ENCODE measurements at regions not wholly inside any gene's neighbourhood (a gene's known extent, or its start where the extent isn't known, plus 50 kb on each side); places are given as distances from the start of the nearest gene placed in this dataset.
"Not testable (repeated sequence)": the region's sequence is repeated elsewhere in the genome, so short reads cannot be mapped to it uniquely, and the experiment has no call there.

- DNase-seq: no peak
These were observed 98.9 kb downstream of the ATXN3L start for GRCh38 chrX:13220916-13221315.

DNA sequence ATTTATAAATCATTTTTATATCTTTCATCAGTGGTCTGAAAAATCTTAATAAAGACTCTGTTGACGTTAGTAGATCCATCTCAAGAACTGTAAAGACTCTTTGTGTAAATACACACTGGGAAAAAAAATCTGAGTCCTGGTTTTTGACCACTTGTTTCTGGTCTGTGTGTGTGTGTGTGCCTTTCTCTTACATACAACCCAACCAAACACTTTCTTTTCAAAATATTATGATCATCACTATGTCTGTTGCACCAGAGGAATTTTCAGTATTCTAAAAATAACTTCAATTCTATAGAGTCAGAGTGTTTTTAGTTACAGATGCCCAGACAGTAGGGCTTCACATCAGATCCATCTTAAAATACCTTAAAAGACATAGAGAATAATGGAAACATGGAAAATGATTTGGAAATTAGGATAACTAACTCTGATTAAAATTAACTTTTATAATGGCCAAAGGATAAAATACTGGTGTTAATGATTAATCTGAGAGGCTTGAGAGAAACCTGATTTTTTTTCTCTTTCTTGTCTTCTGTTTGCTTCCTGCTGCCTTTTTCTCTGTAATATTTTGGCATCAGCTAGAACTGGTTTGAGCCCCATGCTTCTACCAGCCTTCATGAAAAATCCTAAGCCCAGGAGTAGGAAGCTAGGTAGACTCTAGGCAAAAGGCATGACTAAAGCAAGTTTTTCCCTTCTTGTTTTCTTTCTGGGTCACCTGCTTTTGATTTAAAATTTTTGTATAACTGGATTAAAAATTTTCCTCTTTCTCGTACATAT lies 99.7 kb downstream of the ATXN3L start:
- DNase-seq: no peak

DNA sequence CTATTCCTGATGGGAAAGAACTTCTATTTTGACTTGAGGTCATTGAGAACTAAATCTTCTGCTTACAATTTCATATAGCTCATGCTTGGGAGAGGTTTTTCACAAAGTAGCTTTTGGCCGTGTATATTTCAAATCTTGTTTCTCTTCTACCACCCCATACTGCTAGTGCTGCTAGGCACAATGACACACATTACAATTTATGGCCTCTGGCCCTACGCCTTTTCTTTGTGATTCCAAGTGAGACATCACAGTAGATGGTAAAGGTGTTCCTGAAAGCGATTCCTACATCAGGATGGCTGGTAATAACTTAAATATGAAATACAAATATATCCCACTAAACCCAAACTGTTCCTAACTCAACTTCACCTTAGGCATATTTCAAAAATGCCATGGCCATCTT lies 101.1 kb downstream of the ATXN3L start:
- DNase-seq: no peak

- DNase-seq: no peak
These were observed 103.7 kb downstream of the ATXN3L start for GRCh38 chrX:13216139-13216538.

GRCh38 chrX:13215729-13216128 lies 104.1 kb downstream of the ATXN3L start:
- no peak for DNase-seq

DNA sequence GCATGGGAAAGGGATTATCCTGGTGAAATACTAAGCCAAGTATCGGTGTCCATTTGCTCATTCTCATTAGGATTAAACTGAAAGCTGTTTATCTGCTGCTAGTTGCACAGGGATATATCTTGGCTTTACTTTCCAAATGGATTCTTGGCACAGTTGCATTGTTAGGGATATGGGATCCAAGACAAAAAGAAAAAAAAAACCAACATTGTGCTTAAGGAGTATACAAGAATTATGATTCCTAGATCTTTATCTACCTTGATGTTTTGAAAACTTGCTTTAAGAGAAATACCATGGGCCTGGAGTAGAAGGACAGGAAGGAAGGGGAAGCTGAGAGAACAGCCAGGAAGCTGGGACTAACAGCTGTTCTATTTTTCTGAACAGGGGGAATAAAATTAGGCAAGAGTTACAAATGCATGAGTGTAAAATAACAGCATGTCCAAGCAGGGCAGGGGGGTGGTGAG lies 107.6 kb downstream of the ATXN3L start:
- DNase-seq: no peak

DNA sequence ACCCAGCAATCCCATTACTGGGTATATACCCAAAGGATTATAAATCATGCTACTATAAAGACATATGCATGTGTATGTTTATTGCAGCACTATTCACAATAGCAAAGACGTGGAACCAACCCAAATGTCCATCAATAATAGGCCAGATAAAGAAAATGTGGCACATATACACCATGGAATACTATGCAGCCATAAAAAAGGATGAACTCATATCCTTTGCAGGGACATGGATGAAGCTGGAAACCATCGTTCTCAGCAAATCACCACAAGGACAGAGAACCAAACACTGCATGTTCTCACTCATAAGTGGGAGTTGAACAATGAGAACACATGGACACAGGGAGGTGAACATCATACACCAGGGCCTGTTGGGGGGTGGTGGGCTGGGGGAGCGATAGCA lies 109.7 kb downstream of the ATXN3L start:
- not testable (repeated sequence) for DNase-seq

DNA sequence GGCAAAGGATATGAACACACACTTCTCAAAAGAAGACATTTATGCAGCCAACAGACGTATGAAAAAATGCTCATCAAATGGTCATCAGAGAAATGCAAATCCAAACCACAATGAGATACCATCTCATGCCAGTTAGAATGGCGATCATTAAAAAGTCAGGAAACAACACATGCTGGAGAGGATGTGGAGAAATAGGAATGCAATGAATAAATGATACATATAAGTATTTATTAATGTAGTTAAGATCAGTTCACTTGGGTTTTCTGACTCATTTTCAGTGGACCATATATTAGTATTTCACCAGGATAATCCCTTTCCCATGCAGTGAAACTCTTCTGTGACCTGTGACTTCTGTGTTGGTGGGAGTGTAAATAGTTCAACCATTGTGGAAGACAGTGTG lies 110.1 kb downstream of the ATXN3L start:
- DNase-seq: not testable (repeated sequence)

- DNase-seq: no peak
These were observed 111.4 kb downstream of the ATXN3L start for GRCh38 chrX:13208281-13208935.

GRCh38 chrX:13203271-13203670 lies 116.6 kb downstream of the ATXN3L start:
- no peak for DNase-seq

GRCh38 chrX:13201605-13202219 lies 118.1 kb downstream of the ATXN3L start:
- DNase-seq: no peak

- no peak for DNase-seq
These were observed 119.5 kb downstream of the ATXN3L start for GRCh38 chrX:13200398-13200797.

DNA sequence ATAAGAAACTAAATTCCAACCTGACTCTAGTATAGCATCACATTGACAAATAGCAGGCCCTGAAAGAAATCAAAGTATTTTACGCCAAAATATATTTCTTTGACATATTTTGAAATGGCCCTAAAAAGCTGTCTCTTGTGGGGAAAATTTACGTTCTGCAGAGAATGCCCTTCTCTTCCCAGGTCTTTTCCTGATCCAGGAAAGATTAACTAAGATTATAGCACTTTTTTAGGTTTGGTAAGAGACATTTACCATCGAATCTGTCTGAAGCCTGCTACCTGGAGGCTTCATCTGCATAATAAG lies 121.1 kb downstream of the ATXN3L start:
- DNase-seq: no peak

- DNase-seq: no peak
These were observed 121.6 kb downstream of the ATXN3L start for GRCh38 chrX:13198056-13198761.

GRCh38 chrX:13196782-13197181 lies 123.1 kb downstream of the ATXN3L start:
- no peak for DNase-seq

DNA sequence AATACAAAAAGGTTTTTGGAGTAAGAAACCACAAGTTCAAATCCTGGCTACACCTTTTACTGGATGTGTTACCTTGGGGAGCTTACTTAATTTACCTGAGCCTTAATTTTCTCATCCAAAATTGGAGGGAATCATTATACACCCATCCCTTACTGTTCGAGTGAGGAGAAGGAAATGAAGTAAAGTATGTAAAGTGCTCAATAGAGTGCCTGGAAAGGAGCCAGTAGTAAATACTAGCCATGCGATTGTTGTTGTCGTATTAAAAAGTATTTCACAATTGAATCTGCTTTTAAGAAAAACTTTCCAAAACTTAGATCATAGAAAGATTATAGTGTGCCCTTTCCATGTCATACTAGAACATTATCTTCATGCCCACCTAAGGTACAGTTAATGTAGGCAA lies 124.5 kb downstream of the ATXN3L start:
- DNase-seq: no peak

GRCh38 chrX:13194291-13195103 lies 125.4 kb downstream of the ATXN3L start:
- peak; percentile 89 for DNase-seq

DNA sequence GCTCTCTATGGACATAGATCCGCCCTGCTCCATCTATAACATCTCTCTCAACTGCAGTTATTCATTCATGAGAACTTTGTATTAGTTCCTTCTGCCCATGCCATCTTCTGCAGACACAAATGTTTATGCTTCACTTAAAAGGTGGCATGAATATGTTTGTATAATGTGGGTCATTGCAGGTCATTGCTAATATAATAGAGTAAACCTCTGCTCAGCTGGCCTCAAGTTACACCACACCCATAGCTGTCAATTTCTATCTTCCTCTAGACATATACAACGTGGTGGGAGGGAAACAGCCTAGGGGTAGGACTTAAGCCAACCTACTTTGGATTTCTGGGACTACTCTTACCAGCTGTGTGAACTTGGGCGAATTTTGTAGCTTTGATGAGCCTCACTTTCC lies 129.8 kb downstream of the ATXN3L start:
- no peak for DNase-seq

DNA sequence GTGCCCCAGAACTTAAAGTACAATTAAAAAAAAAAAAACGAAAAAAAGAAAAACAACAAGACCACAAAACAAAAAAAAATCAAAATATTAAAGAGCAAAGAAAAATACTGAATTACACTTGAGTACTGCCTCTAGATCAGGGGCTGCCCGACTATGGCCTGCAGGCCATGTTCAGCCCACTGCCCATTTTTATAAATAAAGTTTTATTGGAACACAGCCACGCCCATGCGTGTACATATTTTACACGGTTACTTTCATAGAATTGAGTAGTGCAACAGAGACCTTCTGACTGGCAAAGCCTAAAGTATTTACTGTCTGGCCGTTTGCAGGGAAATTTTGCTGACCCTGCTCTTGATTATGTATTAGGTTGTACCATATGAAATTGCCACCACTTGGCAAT lies 130.5 kb downstream of the ATXN3L start:
- DNase-seq: no peak

- no peak for DNase-seq
These were observed 131.0 kb downstream of the ATXN3L start for GRCh38 chrX:13188731-13189309.

GRCh38 chrX:13186643-13187042 lies 133.2 kb downstream of the ATXN3L start:
- DNase-seq: not testable (repeated sequence)

- no peak for DNase-seq
These were observed 136.4 kb upstream of the FAM9C start for GRCh38 chrX:13180807-13181206.

All from NCI-H1092 treated with DMSO at 0.1 percent for 48 hours (cell line).